Endometrial microvascular endothelial cells (primary cell): ENCODE measurements at regions not wholly inside any gene's neighbourhood (a gene's known extent, or its start where the extent isn't known, plus 50 kb on each side); places are given as distances from the start of the nearest gene placed in this dataset.

Source experiments
- in situ Hi-C: cut with HindIII; loops from 2 replicates; pipeline ENCODE4 v1.10.0; 2017; ENCODE audit warnings: low sequenced_read_pairs, low pct_unique_long_range_greater_than_20kb; ENCODE audit errors: inconsistent ontology term

GRCh38 chr12:124227951-124228711 is 66.8 kb upstream of the RFLNA start:
- in situ Hi-C loops: no loop called here

DNA sequence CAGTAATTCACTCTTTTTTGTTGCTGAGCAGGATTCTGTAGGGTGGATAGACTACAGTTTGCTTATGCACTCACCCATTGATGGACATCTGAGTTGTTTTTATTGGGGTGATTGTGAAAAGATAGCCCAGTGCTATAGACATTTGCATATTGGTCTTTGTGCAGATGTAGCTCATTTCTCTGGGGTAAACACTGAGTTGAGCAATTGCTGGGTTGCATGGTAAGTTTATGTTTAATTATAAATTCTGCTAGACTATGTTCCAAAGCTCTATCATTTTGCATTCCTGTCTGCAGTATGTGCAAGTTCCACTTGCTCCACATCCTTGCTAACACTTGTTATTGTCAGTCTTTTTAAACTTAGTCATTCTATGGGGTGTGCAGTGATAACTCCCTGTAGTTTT is 65.4 kb upstream of the RFLNA start:
- in situ Hi-C loops: no loop called here

DNA sequence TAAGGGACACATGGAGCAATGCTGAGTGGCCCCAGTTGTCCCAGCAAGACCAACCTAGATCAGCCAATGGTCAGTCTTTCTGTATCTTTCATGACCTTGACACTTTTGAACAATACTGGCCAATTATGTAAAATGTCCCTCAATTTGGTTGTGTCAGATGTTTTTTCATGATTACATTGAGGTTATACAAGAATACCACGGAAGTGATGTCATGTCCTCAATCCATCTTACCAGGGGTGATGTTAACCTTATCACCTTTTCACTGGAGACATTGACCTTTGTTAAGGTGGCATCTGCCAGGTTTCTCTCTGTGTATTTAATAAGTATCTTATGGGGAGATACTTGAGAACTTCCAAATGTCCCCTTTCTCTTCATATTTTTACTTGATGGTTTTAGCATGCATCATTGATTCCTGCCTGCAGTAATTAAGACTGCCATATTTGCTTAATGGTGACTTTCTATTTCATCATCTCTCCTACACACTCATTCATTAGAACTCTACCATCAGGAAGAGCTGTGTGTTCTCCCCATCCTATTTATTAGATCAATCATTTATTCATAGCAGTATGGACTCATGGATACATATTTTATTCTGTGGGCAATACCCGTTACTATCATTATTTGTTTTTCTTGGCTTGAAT is 64.7 kb upstream of the RFLNA start:
- in situ Hi-C loops: no loop called here

DNA sequence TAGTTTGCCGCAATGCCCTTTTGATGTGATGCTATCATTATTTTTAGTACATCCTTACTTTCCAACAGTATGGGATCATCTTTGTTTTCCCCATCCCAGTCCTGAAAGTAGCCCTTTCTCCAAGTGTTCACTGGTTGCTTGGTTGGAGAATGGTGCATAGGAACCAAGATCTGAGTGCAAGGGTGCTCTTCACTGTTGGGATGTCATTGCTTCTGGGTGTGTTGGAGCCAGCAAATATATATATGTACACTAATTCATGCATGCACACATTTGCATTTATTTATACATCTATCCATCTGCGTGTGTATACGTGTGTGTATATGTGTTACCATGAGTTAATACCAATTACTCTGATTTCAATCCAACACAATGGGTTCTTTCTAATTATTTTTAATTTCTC is 64.1 kb upstream of the RFLNA start:
- in situ Hi-C loops: no loop called here

DNA sequence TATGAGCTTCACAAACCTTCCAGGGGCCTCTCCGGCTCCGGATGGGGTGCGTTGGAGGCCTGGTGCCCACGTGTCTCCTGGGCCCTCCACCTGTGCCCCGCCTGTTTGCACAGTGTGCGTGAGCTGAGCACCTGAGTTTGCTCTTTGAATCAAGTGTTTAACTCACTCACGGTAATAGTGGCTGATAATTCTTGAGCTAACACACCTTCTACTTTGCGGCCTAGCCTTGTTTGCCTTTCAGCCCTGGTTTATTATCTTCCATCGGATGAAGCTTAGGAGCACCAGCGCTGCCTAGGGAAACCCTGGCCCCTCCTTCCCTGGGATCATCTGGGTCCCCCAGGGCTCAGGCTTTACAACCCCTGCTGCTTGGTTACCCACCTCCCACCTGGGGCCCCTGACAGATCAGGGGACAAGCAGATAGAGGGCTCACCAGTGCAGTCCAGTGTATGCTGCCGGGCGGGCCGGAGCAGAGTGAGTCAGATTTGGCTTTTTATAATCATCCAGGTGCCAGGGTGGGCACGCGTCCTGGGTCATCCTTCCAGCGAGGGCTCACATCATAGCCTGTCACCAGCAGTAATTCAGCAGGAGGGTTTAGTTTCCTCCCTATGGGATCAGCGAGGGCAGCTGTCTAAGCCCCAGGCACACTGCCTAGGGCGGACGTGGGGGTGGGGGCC is 62.8 kb upstream of the RFLNA start:
- in situ Hi-C loops: no loop called here

GRCh38 chr12:124232654-124232987 is 62.3 kb upstream of the RFLNA start:
- in situ Hi-C loops: no loop called here

- in situ Hi-C loops: no loop called here
Observed at GRCh38 chr12:124233041-124233796, 61.7 kb upstream of the RFLNA start.

- in situ Hi-C loops: no loop called here
Observed at GRCh38 chr12:124233846-124234640, 60.9 kb upstream of the RFLNA start.

GRCh38 chr12:124236625-124237031 is 58.3 kb upstream of the RFLNA start:
- in situ Hi-C loops: no loop called here

GRCh38 chr12:124238886-124239285 is 56.0 kb upstream of the RFLNA start:
- in situ Hi-C loops: no loop called here

DNA sequence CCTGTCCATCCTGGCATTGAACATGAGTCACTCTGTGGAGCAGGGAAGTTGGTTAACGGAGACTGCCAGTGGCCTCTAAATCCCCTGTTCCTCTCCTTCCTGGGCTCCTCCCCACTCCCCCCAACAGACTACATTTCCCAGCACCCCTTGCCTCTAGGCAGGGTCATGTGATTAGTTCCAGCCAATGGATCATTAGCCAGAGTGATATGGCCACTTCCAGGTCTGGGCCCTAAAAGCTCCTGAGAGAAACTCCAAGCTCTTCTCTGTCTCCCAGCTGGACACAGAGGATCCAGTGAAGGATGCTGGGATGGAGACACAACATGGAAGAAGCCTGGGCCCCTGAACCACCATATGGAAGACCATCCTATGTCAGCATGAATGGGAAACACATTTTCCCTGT is 54.4 kb upstream of the RFLNA start:
- in situ Hi-C loops: no loop called here

- in situ Hi-C loops: no loop called here
Observed at GRCh38 chr12:124241776-124242528, 52.9 kb upstream of the RFLNA start.

DNA sequence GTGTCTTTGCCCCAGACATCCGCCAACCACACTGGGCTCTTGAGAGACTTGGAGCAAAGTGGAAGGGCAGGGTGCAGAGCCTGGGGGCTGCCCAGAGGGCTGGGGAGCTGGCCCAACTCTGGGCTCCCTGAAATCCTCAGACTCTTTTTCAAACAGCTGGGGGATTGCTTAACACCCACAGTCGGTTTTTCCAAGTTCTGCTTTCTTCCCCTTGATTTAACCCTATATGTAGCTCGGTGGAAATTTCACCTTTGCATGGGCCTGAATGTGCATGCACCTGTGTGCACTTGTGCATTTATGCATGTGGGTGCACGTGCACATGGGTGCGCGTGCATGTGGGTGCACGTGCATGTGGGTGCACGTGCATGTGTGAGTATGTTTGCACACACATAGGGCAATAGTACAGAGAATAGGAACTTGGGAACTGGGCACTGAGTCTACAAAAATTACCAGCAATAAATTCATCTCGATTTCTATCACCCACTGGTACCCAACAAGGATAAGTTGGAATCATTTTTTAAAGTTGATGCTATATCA is 52.3 kb upstream of the RFLNA start:
- in situ Hi-C loops: no loop called here

DNA sequence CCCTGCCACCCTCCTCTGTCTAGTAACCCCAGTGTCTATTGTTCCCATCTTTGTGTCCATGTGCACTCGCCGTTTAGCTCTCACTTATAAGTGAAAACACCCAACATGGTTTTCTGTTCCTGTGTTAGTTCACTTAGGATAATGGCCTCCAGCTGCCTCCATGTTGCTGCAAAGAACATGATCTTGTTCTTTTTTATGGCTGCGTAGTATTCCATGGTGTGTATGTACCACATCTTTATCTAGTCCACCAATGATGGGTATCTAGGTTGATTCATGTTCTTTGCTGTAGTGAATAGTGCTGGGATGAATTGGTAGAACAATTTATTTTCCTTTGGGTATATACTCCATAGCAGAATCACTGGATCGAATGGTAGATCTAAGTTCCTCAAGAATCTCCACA is 51.0 kb upstream of the RFLNA start:
- in situ Hi-C loops: no loop called here
